ENCODE measurements at regions not wholly inside any gene's neighbourhood (a gene's known extent, or its start where the extent isn't known, plus 50 kb on each side); places are given as distances from the start of the nearest gene placed in this dataset.

GRCh38 chr1:239926184-239926583, 165.5 kb upstream of the FMN2 start:
- TF ChIP-seq CTCF (IDR thresholded peaks at IDR 0.05; ENCODE audit: low read depth, low read length) (no peak), POLR2A (IDR thresholded peaks at IDR 0.05; ENCODE audit: extremely low read depth, insufficient read length) (no peak), MAX (IDR thresholded peaks at IDR 0.05; ENCODE audit: low read depth, low read length) (no peak), MYC (IDR thresholded peaks at IDR 0.05; ENCODE audit: low read depth, low read length) (no peak)
